ENCODE measurements at regions not wholly inside any gene's neighbourhood (a gene's known extent, or its start where the extent isn't known, plus 50 kb on each side); places are given as distances from the start of the nearest gene placed in this dataset.

- TF ChIP-seq ARID4B (CRISPR knock-in tag; IDR thresholded peaks at IDR 0.05) (no peak), SNAPC5 (CRISPR knock-in tag; IDR thresholded peaks at IDR 0.05) (no peak), TFAP4 (CRISPR knock-in tag; IDR thresholded peaks at IDR 0.05; ENCODE audit: borderline replicate concordance) (no peak), MEIS2 (IDR thresholded peaks at IDR 0.05; ENCODE audit: partially characterized antibody) (peak; percentile 85), U2AF1 (optimal IDR thresholded peaks at IDR 0.05; ENCODE audit: low read depth, low read length) (no peak), KLF1 (tag; IDR thresholded peaks at IDR 0.05) (no peak), ZNF764 (CRISPR knock-in tag; IDR thresholded peaks at IDR 0.05; ENCODE audit: low read depth) (no peak), HMG20A (CRISPR knock-in tag; conservative IDR thresholded peaks at IDR 0.05) (peak; percentile 59; the same call in 1 of the 2 replicates), CBX1 (IDR thresholded peaks at IDR 0.05; ENCODE audit: low read depth) (no peak), NONO (IDR thresholded peaks at IDR 0.05; ENCODE audit: low read depth in 2 of 2, low read length in 1 of 2) (no peak), SRSF1 (IDR thresholded peaks at IDR 0.05; ENCODE audit: low read depth, low read length) (no peak), ZNF76 (CRISPR knock-in tag; IDR thresholded peaks at IDR 0.05; ENCODE audit: borderline replicate concordance) (no peak), FOXP1 (CRISPR knock-in tag; IDR thresholded peaks at IDR 0.05) (no peak), ZNF644 (tag; IDR thresholded peaks at IDR 0.05; ENCODE audit: low read depth) (peak; percentile 68; the same call in 1 of the 2 replicates), MNT (conservative IDR thresholded peaks at IDR 0.05) (no peak), SETDB1 (IDR thresholded peaks at IDR 0.05; ENCODE audit: low read length) (no peak), CTBP1 (IDR thresholded peaks at IDR 0.05; ENCODE audit: borderline replicate concordance) (no peak), PBX2 (CRISPR knock-in tag; IDR thresholded peaks at IDR 0.05; ENCODE audit: low read depth) (no peak), PBX2 (tag; conservative IDR thresholded peaks at IDR 0.05; ENCODE audit: low read depth) (peak; percentile 93), HLTF (IDR thresholded peaks at IDR 0.05) (no peak)
These were observed 119.0 kb upstream of the NRIP1 start (continued) for GRCh38 chr21:15183813-15184257.
